ENCODE measurements at regions not wholly inside any gene's neighbourhood (a gene's known extent, or its start where the extent isn't known, plus 50 kb on each side); places are given as distances from the start of the nearest gene placed in this dataset.

GRCh38 chr6:165229216-165229615, 80.2 kb downstream of the C6orf118 start:
- TF ChIP-seq EZH2 (IDR thresholded peaks at IDR 0.05; ENCODE audit: insufficient read depth, poor library complexity, severe bottlenecking) (no peak), EZH2phosphoT487 (IDR thresholded peaks at IDR 0.05; ENCODE audit: insufficient read depth, low read depth) (no peak)
